NOMO-1 treated with DMSO at 0.1 percent for 48 hours (cell line): ENCODE measurements at regions not wholly inside any gene's neighbourhood (a gene's known extent, or its start where the extent isn't known, plus 50 kb on each side); places are given as distances from the start of the nearest gene placed in this dataset.

Source experiments
- DNase-seq: peaks from one replicate; lab custom pipeline; 2025; ENCODE audit not compliant: unreplicated experiment; lab: John Stamatoyannopoulos, UW

- peak; percentile 96 for DNase-seq
These were observed 115.1 kb upstream of the DAP start for GRCh38 chr5:10876006-10876744.

GRCh38 chr5:10875201-10875768, 114.3 kb upstream of the DAP start:
- DNase-seq = no peak

GRCh38 chr5:10874541-10874940, 113.5 kb upstream of the DAP start:
- no peak for DNase-seq

- no peak for DNase-seq
These were observed 109.8 kb upstream of the DAP start for GRCh38 chr5:10870791-10871190.

- no peak for DNase-seq
These were observed 107.9 kb upstream of the DAP start for GRCh38 chr5:10868956-10869355.

- DNase-seq = no peak
These were observed 106.6 kb upstream of the DAP start for GRCh38 chr5:10867389-10868303.

GRCh38 chr5:10866913-10867312, 105.9 kb upstream of the DAP start:
- no peak for DNase-seq

GRCh38 chr5:10863763-10864383, 102.8 kb upstream of the DAP start:
- DNase-seq = peak; percentile 72

- no peak for DNase-seq
These were observed 101.1 kb upstream of the DAP start for GRCh38 chr5:10862085-10862484.

GRCh38 chr5:10861423-10861790, 100.4 kb upstream of the DAP start:
- DNase-seq = no peak

GRCh38 chr5:10860645-10861422, 99.8 kb upstream of the DAP start:
- DNase-seq = no peak

GRCh38 chr5:10860196-10860543, 99.1 kb upstream of the DAP start:
- no peak for DNase-seq

GRCh38 chr5:10859393-10860195, 98.6 kb upstream of the DAP start:
- no peak for DNase-seq

- no peak for DNase-seq
These were observed 97.9 kb upstream of the DAP start for GRCh38 chr5:10858945-10859344.

GRCh38 chr5:10858307-10858706, 97.3 kb upstream of the DAP start:
- peak; percentile 15 for DNase-seq

- DNase-seq = no peak
These were observed 96.3 kb upstream of the DAP start for GRCh38 chr5:10857338-10857733.

GRCh38 chr5:10856683-10857337, 95.8 kb upstream of the DAP start:
- peak; percentile 48 for DNase-seq

- DNase-seq = no peak
These were observed 95.0 kb upstream of the DAP start for GRCh38 chr5:10856071-10856470.

GRCh38 chr5:10854506-10855277, 93.7 kb upstream of the DAP start:
- peak; percentile 75 for DNase-seq
